Subcutaneous abdominal adipose tissue (tissue), 5 donors: ENCODE measurements at regions not wholly inside any gene's neighbourhood (a gene's known extent, or its start where the extent isn't known, plus 50 kb on each side); places are given as distances from the start of the nearest gene placed in this dataset.

Source experiments
- H3K27ac ChIP-seq: one replicate; pipeline ENCODE4 v1.7.0; 2013; ENCODE audit warnings: low read depth, mild to moderate bottlenecking, inconsistent platforms, low read length, moderate library complexity
- H3K27me3 ChIP-seq, 5 donors: one replicate each; pipeline ENCODE4 v1.7.0; 2013; ENCODE audit warnings: low read length in 5 of 5, inconsistent platforms in 1 of 5; ENCODE audit not compliant: control insufficient read depth in 5 of 5, insufficient read depth in 4 of 5
- H3K36me3 ChIP-seq, 5 donors: one replicate each; pipeline ENCODE4 v1.7.0; 2013; ENCODE audit warnings: low read length in 5 of 5; ENCODE audit not compliant: control insufficient read depth in 5 of 5, insufficient read depth in 5 of 5
- H3K4me1 ChIP-seq, 5 donors: one replicate each; pipeline ENCODE4 v1.7.0; 2013; ENCODE audit warnings: low read length in 5 of 5, mild to moderate bottlenecking in 3 of 5, moderate library complexity in 1 of 5; ENCODE audit not compliant: control insufficient read depth in 5 of 5, insufficient read depth in 5 of 5
- H3K4me3 ChIP-seq, 5 donors: one replicate each; pipeline ENCODE4 v1.7.0; 2013; ENCODE audit warnings: low read length in 5 of 5, low read depth in 1 of 5
- H3K9ac ChIP-seq, 5 donors: one replicate each; pipeline ENCODE4 v1.7.0; 2013; ENCODE audit warnings: low read length in 5 of 5, mild to moderate bottlenecking in 4 of 5, moderate library complexity in 3 of 5
- H3K9me3 ChIP-seq, 5 donors: one replicate each; pipeline ENCODE4 v1.7.0; 2013; ENCODE audit warnings: low read length in 5 of 5; ENCODE audit not compliant: control insufficient read depth in 5 of 5
- donor health status: healthy.
- donor health status: healthy.
- donor health status: healthy.
- donor health status: healthy.
- donor health status: healthy.

GRCh38 chr1:235012436-235013210 is 116.0 kb downstream of the TOMM20 start:
- no peak overlapping the region for H3K27ac ChIP-seq
- no peak overlapping the region for H3K9ac ChIP-seq
- H3K9me3 ChIP-seq: peaks cover 0 to 4% (median 3%) of the 10 kb centered on the region in 5 donors
- peaks cover 3 to 13% (median 6%) of the 10 kb centered on the region in 5 donors for H3K4me1 ChIP-seq
- H3K27me3 ChIP-seq: no peaks in the 10 kb centered on the region
- H3K36me3 ChIP-seq: no peaks in the 10 kb centered on the region
- H3K4me3 ChIP-seq: no peak overlapping the region

GRCh38 chr1:235011599-235012435 is 116.8 kb downstream of the TOMM20 start:
- H3K27ac ChIP-seq: no peak overlapping the region
- no peak overlapping the region for H3K9ac ChIP-seq
- H3K36me3 ChIP-seq: no peaks in the 10 kb centered on the region
- no peak overlapping the region for H3K4me3 ChIP-seq
- H3K27me3 ChIP-seq: no peaks in the 10 kb centered on the region
- H3K9me3 ChIP-seq: peaks cover 0 to 6% (median 4%) of the 10 kb centered on the region in 5 donors
- H3K4me1 ChIP-seq: peaks cover 3 to 16% (median 6%) of the 10 kb centered on the region in 5 donors

GRCh38 chr1:235011064-235011598 is 117.5 kb downstream of the TOMM20 start:
- no peak overlapping the region for H3K9ac ChIP-seq
- H3K27ac ChIP-seq: no peak overlapping the region
- peaks cover 0 to 6% (median 4%) of the 10 kb centered on the region in 5 donors for H3K9me3 ChIP-seq
- no peak overlapping the region for H3K4me3 ChIP-seq
- H3K27me3 ChIP-seq: no peaks in the 10 kb centered on the region
- no peaks in the 10 kb centered on the region for H3K36me3 ChIP-seq
- H3K4me1 ChIP-seq: peaks cover 3 to 19% (median 6%) of the 10 kb centered on the region in 5 donors

- peaks cover 3 to 19% (median 6%) of the 10 kb centered on the region in 5 donors for H3K4me1 ChIP-seq
- peaks cover 0 to 6% (median 4%) of the 10 kb centered on the region in 5 donors for H3K9me3 ChIP-seq
- H3K27me3 ChIP-seq: no peaks in the 10 kb centered on the region
- no peak overlapping the region for H3K27ac ChIP-seq
- H3K9ac ChIP-seq: no peak overlapping the region
- no peaks in the 10 kb centered on the region for H3K36me3 ChIP-seq
- H3K4me3 ChIP-seq: no peak overlapping the region
Measured at GRCh38 chr1:235009561-235010306, 118.9 kb downstream of the TOMM20 start.

GRCh38 chr1:235009074-235009473 is 119.6 kb downstream of the TOMM20 start:
- Histone ChIP-seq H3K27ac (no peak overlapping the region), H3K4me3 (no peak overlapping the region), H3K4me1 (peaks cover 3 to 19% (median 6%) of the 10 kb centered on the region in 5 donors), H3K36me3 (no peaks in the 10 kb centered on the region), H3K9ac (no peak overlapping the region), H3K9me3 (peaks cover 0 to 6% (median 4%) of the 10 kb centered on the region in 5 donors), H3K27me3 (no peaks in the 10 kb centered on the region)

- Histone ChIP-seq H3K4me3 (no peak overlapping the region), H3K36me3 (no peaks in the 10 kb centered on the region), H3K9me3 (peaks cover 0 to 6% (median 4%) of the 10 kb centered on the region in 5 donors), H3K4me1 (peaks cover 3 to 19% (median 6%) of the 10 kb centered on the region in 5 donors), H3K9ac (no peak overlapping the region), H3K27me3 (no peaks in the 10 kb centered on the region), H3K27ac (no peak overlapping the region)
Measured at GRCh38 chr1:235008239-235008638, 120.4 kb downstream of the TOMM20 start.

GRCh38 chr1:235006816-235007215 is 121.8 kb downstream of the TOMM20 start:
- Histone ChIP-seq H3K36me3 (no peaks in the 10 kb centered on the region), H3K27ac (no peak overlapping the region), H3K4me3 (no peak overlapping the region), H3K27me3 (no peaks in the 10 kb centered on the region), H3K9me3 (peaks cover 0 to 6% (median 4%) of the 10 kb centered on the region in 5 donors), H3K9ac (no peak overlapping the region), H3K4me1 (peaks cover 0 to 6% (median 0%) of the 10 kb centered on the region in 5 donors)

- H3K9me3 ChIP-seq: peaks cover 0 to 6% (median 4%) of the 10 kb centered on the region in 5 donors
- H3K27me3 ChIP-seq: no peaks in the 10 kb centered on the region
- H3K4me1 ChIP-seq: peaks cover 0 to 6% (median 0%) of the 10 kb centered on the region in 5 donors
- no peak overlapping the region for H3K9ac ChIP-seq
- H3K27ac ChIP-seq: no peak overlapping the region
- no peak overlapping the region for H3K4me3 ChIP-seq
- H3K36me3 ChIP-seq: no peaks in the 10 kb centered on the region
Measured at GRCh38 chr1:235006132-235006721, 122.4 kb downstream of the TOMM20 start.

- Histone ChIP-seq H3K4me1 (peaks cover 0 to 6% (median 0%) of the 10 kb centered on the region in 5 donors), H3K27me3 (no peaks in the 10 kb centered on the region), H3K9ac (no peak overlapping the region), H3K27ac (no peak overlapping the region), H3K4me3 (no peak overlapping the region), H3K36me3 (no peaks in the 10 kb centered on the region), H3K9me3 (peaks cover 0 to 6% (median 4%) of the 10 kb centered on the region in 5 donors)
Measured at GRCh38 chr1:235004840-235005391, 123.7 kb downstream of the TOMM20 start.
